Body of pancreas (tissue), 4 donors: ENCODE measurements at regions not wholly inside any gene's neighbourhood (a gene's known extent, or its start where the extent isn't known, plus 50 kb on each side); places are given as distances from the start of the nearest gene placed in this dataset.
"Not testable (repeated sequence)": the region's sequence is repeated elsewhere in the genome, so short reads cannot be mapped to it uniquely, and the experiment has no call there.

Experiments used
- ATAC-seq: fragments of 150-250 bp; one replicate; pipeline ENCODE4 v1.9.1; 2016
- DNase-seq, 4 donors: peaks; one replicate each; pipeline ENCODE4 v3.0.0-alpha.2; 2019
- H3K27ac ChIP-seq, 4 donors: fragments of 200-600 bp; sonication (generic); 1 replicate in 3 of 4; 2 replicates in 1 of 4; pipeline versions ENCODE4 v1.5.1 to v1.6.1; 2016 to 2019; ENCODE audit warnings: mild to moderate bottlenecking in 1 of 4, mixed read lengths in 1 of 4, moderate library complexity in 1 of 4
- H3K27me3 ChIP-seq, 2 donors: fragments of 200-600 bp; sonication (generic); one replicate each; pipeline ENCODE4 v1.6.0; 2016; ENCODE audit warnings: mild to moderate bottlenecking in 1 of 2
- H3K36me3 ChIP-seq, 2 donors: fragments of 200-600 bp; sonication (generic); replicated peaks in 1 of 2; 2 replicates each; pipeline ENCODE4 v1.5.1; 2016; ENCODE audit warnings: low read depth in 2 of 2; ENCODE audit not compliant: insufficient read depth in 1 of 2
- H3K4me1 ChIP-seq: fragments of 200-600 bp; sonication (generic); one replicate; pipeline ENCODE4 v1.6.0; 2016
- H3K4me3 ChIP-seq, 2 donors: fragments of 200-600 bp; sonication (generic); 1 replicate in 1 of 2; 2 replicates in 1 of 2; pipeline ENCODE4 v1.5.1; 2016 to 2019
- H3K9me3 ChIP-seq, 3 donors: fragments of 200-600 bp; sonication (generic); 1 replicate in 2 of 3; 2 replicates in 1 of 3; pipeline ENCODE4 v1.5.1; 2016
- CTCF ChIP-seq, 7 experiments: fragments of 450-650 bp in 4 of 7; fragments of 200-600 bp in 3 of 7; sonication (generic) in 3 of 7; IDR thresholded peaks; one replicate each; pipeline ENCODE4 v1.5.1; 2016 to 2019; ENCODE audit warnings: antibody characterized with exemption in 7 of 7
- POLR2A ChIP-seq, 3 donors: fragments of 450-650 bp; IDR thresholded peaks; one replicate each; pipeline ENCODE4 v1.6.1; 2016; ENCODE audit warnings: antibody characterized with exemption in 3 of 3, mild to moderate bottlenecking in 2 of 3
- WGBS, 2 donors: methylation state at CpG; one replicate each; pipeline ENCODE4 v1.1.5; 2017; 5-methylcytosine and 5-hydroxymethylcytosine counted together
- intact Hi-C: fragments of 100-400 bp; cut with DNase I; formaldehyde crosslinking; loops from one replicate; pipeline ENCODE4 v1.15.1; 2023

GRCh38 chr5:135264451-135265440, 134.3 kb downstream of the MACROH2A1 start:
- H3K9me3 ChIP-seq: no peaks in the 10 kb centered on the region
- no peaks in the 10 kb centered on the region for H3K27me3 ChIP-seq
- no peak overlapping the region for H3K4me3 ChIP-seq
- TF ChIP-seq CTCF (IDR thresholded peaks at IDR 0.05) (no peak), POLR2A (IDR thresholded peaks at IDR 0.05) (no peak)
- 68 to 72% methylated on average over 17 of the region's 17 CpGs for WGBS, 2 donors
- H3K36me3 ChIP-seq: no peaks in the 10 kb centered on the region
- intact Hi-C loops: no loop called here
- H3K4me1 ChIP-seq: no peaks in the 10 kb centered on the region
- no peak overlapping the region for H3K27ac ChIP-seq
- DNase-seq: no peak
- ATAC-seq: no peak

GRCh38 chr5:135263022-135263668, 135.9 kb downstream of the MACROH2A1 start:
- TF ChIP-seq CTCF (IDR thresholded peaks at IDR 0.05) (no peak), POLR2A (IDR thresholded peaks at IDR 0.05) (no peak)
- 81 to 82% methylated on average over 16 to 17 of the region's 17 CpGs for WGBS, 2 donors
- no peaks in the 10 kb centered on the region for H3K9me3 ChIP-seq
- no peaks in the 10 kb centered on the region for H3K27me3 ChIP-seq
- H3K36me3 ChIP-seq: no peaks in the 10 kb centered on the region
- no peak overlapping the region for H3K27ac ChIP-seq
- H3K4me1 ChIP-seq: no peaks in the 10 kb centered on the region
- no peak for ATAC-seq
- no peak for DNase-seq
- intact Hi-C loops: no loop called here
- H3K4me3 ChIP-seq: no peak overlapping the region

GRCh38 chr5:135262364-135262763, 136.7 kb downstream of the MACROH2A1 start:
- Histone ChIP-seq H3K27me3 (no peaks in the 10 kb centered on the region), H3K9me3 (no peaks in the 10 kb centered on the region), H3K27ac (no peak overlapping the region), H3K4me1 (no peaks in the 10 kb centered on the region), H3K36me3 (no peaks in the 10 kb centered on the region), H3K4me3 (no peak overlapping the region)
- DNase-seq (no peak), ATAC-seq (no peak)
- no peak for TF ChIP-seq POLR2A (IDR thresholded peaks at IDR 0.05)
- no peak for TF ChIP-seq CTCF (IDR thresholded peaks at IDR 0.05)
- intact Hi-C loops: no loop called here
- 76 to 82% methylated on average over 5 of the region's 5 CpGs for WGBS, 2 donors

GRCh38 chr5:135260108-135260507, 138.9 kb downstream of the MACROH2A1 start:
- H3K27ac ChIP-seq, H3K4me1 ChIP-seq, intact Hi-C loops, H3K9me3 ChIP-seq, H3K36me3 ChIP-seq, DNase-seq, H3K27me3 ChIP-seq, ATAC-seq, H3K4me3 ChIP-seq: not testable (repeated sequence)

GRCh38 chr5:135255461-135256178, 143.4 kb downstream of the MACROH2A1 start:
- WGBS, 2 donors: 48 to 62% methylated on average over 4 of the region's 4 CpGs
- no peak for TF ChIP-seq CTCF (IDR thresholded peaks at IDR 0.05)
- ATAC-seq (no peak), DNase-seq (no peak)
- Histone ChIP-seq H3K27ac (no peak overlapping the region), H3K4me3 (no peak overlapping the region), H3K36me3 (no peaks in the 10 kb centered on the region), H3K4me1 (no peaks in the 10 kb centered on the region), H3K27me3 (no peaks in the 10 kb centered on the region), H3K9me3 (no peaks in the 10 kb centered on the region)
- intact Hi-C loops: no loop called here
